NT2/D1 (cell line): ENCODE measurements at regions not wholly inside any gene's neighbourhood (a gene's known extent, or its start where the extent isn't known, plus 50 kb on each side); places are given as distances from the start of the nearest gene placed in this dataset.

ENCODE experiments used
- DNase-seq: peaks from one replicate; pipeline ENCODE4 v3.0.0-alpha.2; 2011; ENCODE audit warnings: low read depth, low spot score
- H3K27me3 ChIP-seq: 2 replicates; pipeline ENCODE4 v1.6.0; 2011; ENCODE audit warnings: mild to moderate bottlenecking; ENCODE audit not compliant: insufficient read length, insufficient read depth
- H3K36me3 ChIP-seq: 2 replicates; pipeline ENCODE4 v1.6.1; 2011; ENCODE audit warnings: mild to moderate bottlenecking, low read length, mixed read lengths; ENCODE audit not compliant: insufficient read depth, insufficient read length
- H3K4me1 ChIP-seq: 2 replicates; pipeline ENCODE4 v1.5.1; 2011; ENCODE audit not compliant: insufficient read depth, insufficient read length
- H3K4me3 ChIP-seq: 2 replicates; pipeline ENCODE4 v1.5.1; 2011; ENCODE audit warnings: low read depth; ENCODE audit not compliant: insufficient read length
- H3K9ac ChIP-seq: 2 replicates; pipeline ENCODE4 v1.6.0; 2011; ENCODE audit warnings: low read depth; ENCODE audit not compliant: insufficient read length
- H3K9me3 ChIP-seq: 2 replicates; pipeline ENCODE4 v1.5.1; 2011; ENCODE audit warnings: mild to moderate bottlenecking, low read length; ENCODE audit not compliant: insufficient read depth
- SUZ12 ChIP-seq: IDR thresholded peaks from 2 replicates; pipeline ENCODE4 v1.6.1; 2011; ENCODE audit not compliant: insufficient read length, insufficient read depth; ENCODE audit errors: extremely low read depth
- YY1 ChIP-seq: IDR thresholded peaks from 2 replicates; pipeline ENCODE4 v1.6.1; 2011; ENCODE audit not compliant: insufficient read length, insufficient read depth
- ZNF274 ChIP-seq: IDR thresholded peaks from 2 replicates; pipeline ENCODE4 v1.6.1; 2011; ENCODE audit warnings: mild to moderate bottlenecking, low read depth, low read length

- Histone ChIP-seq H3K9me3 (peaks cover 6% of the 10 kb centered on the region; the same call in 1 of the 2 replicates), H3K4me3 (no peak overlapping the region), H3K36me3 (no peaks in the 10 kb centered on the region), H3K4me1 (no peaks in the 10 kb centered on the region), H3K9ac (no peak overlapping the region), H3K27me3 (no peaks in the 10 kb centered on the region)
- no peak for DNase-seq
- TF ChIP-seq SUZ12 (no peak), ZNF274 (no peak), YY1 (no peak)
Observed at GRCh38 chr2:175626796-175627195, 375.3 kb downstream of the LNPK start.

GRCh38 chr2:175624785-175625184 is 377.3 kb downstream of the LNPK start:
- Histone ChIP-seq H3K9me3 (peaks cover 6% of the 10 kb centered on the region; the same call in 1 of the 2 replicates), H3K4me3 (no peak overlapping the region), H3K9ac (no peak overlapping the region), H3K36me3 (no peaks in the 10 kb centered on the region), H3K4me1 (no peaks in the 10 kb centered on the region), H3K27me3 (no peaks in the 10 kb centered on the region)
- DNase-seq: no peak
- no peak for TF ChIP-seq ZNF274
- no peak for TF ChIP-seq YY1
- TF ChIP-seq SUZ12: no peak

GRCh38 chr2:175624211-175624761 is 377.8 kb downstream of the LNPK start:
- no peaks in the 10 kb centered on the region for H3K4me1 ChIP-seq
- no peak for DNase-seq

GRCh38 chr2:175621821-175622220 is 380.2 kb downstream of the LNPK start:
- TF ChIP-seq SUZ12 (no peak), ZNF274 (no peak), YY1 (no peak)
- H3K4me3 ChIP-seq: no peak overlapping the region
- H3K9me3 ChIP-seq: no peaks in the 10 kb centered on the region
- no peak overlapping the region for H3K9ac ChIP-seq
- no peaks in the 10 kb centered on the region for H3K4me1 ChIP-seq
- no peaks in the 10 kb centered on the region for H3K27me3 ChIP-seq
- no peak for DNase-seq
- H3K36me3 ChIP-seq: no peaks in the 10 kb centered on the region

More at GRCh38 chr2:175624211-175624761, 377.8 kb downstream of the LNPK start:
- no peaks in the 10 kb centered on the region for H3K27me3 ChIP-seq
- peaks cover 6% of the 10 kb centered on the region; the same call in 1 of the 2 replicates for H3K9me3 ChIP-seq
- H3K9ac ChIP-seq: no peak overlapping the region
- H3K36me3 ChIP-seq: no peaks in the 10 kb centered on the region
- H3K4me3 ChIP-seq: no peak overlapping the region
- TF ChIP-seq YY1 (no peak), ZNF274 (no peak), SUZ12 (no peak)

GRCh38 chr2:175620106-175620505 is 382.0 kb downstream of the LNPK start:
- Histone ChIP-seq H3K9me3 (no peaks in the 10 kb centered on the region), H3K4me3 (no peak overlapping the region), H3K9ac (no peak overlapping the region), H3K36me3 (no peaks in the 10 kb centered on the region), H3K4me1 (no peaks in the 10 kb centered on the region), H3K27me3 (no peaks in the 10 kb centered on the region)
- TF ChIP-seq ZNF274: no peak
- no peak for TF ChIP-seq YY1
- no peak for TF ChIP-seq SUZ12
- DNase-seq: no peak

- Histone ChIP-seq H3K9ac (no peak overlapping the region), H3K4me3 (no peak overlapping the region), H3K4me1 (no peaks in the 10 kb centered on the region), H3K27me3 (no peaks in the 10 kb centered on the region), H3K9me3 (no peaks in the 10 kb centered on the region), H3K36me3 (no peaks in the 10 kb centered on the region)
- no peak for DNase-seq
- TF ChIP-seq YY1 (no peak), ZNF274 (no peak), SUZ12 (no peak)
Observed at GRCh38 chr2:175619179-175620045, 382.7 kb downstream of the LNPK start.

GRCh38 chr2:175612280-175612679 is 389.8 kb downstream of the LNPK start:
- no peak for TF ChIP-seq SUZ12
- DNase-seq: no peak
- H3K27me3 ChIP-seq: no peaks in the 10 kb centered on the region
- no peaks in the 10 kb centered on the region for H3K9me3 ChIP-seq
- no peak overlapping the region for H3K4me3 ChIP-seq
- H3K9ac ChIP-seq: no peak overlapping the region
- no peaks in the 10 kb centered on the region for H3K36me3 ChIP-seq
- no peaks in the 10 kb centered on the region for H3K4me1 ChIP-seq
